ENCODE measurements at regions not wholly inside any gene's neighbourhood (a gene's known extent, or its start where the extent isn't known, plus 50 kb on each side); places are given as distances from the start of the nearest gene placed in this dataset.

DNA sequence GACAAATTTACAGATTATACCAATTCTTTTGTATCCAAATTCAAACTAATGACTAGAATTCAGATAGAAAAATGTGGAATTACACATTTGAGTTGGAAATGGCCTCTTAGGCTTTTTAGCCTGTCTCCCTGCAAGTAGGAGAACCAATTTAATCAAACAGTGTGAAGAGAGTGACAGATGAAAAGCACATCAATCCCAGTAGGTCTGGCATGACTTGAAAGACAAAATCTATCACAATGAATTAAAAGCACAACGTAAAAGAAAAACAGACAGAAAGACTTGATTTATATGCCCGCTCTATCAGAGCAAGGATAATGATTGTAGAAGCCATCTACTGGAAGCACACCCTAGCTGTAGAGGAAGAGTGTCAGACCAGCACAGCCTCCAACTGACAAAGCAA is 1084.4 kb upstream of the SPRY2 start:
- no peak for TF ChIP-seq CTCF (IDR thresholded peaks at IDR 0.05)
- POLR2A ChIA-PET: no interaction called here
- Mint-ChIP-seq H3K4me1 (no peaks in the 10 kb centered on the region), H3K36me3 (ENCODE audit: low read depth) (no peaks in the 10 kb centered on the region), H3K27me3 (no peaks in the 10 kb centered on the region), H3K27ac (no peak overlapping the region), H3K9me3 (peaks cover 10% of the 10 kb centered on the region), H3K4me3 (no peak overlapping the region)
- DNase-seq: no peak
- intact Hi-C loops (cut with micrococcal nuclease): no loop called here
- CTCF ChIA-PET: no interaction called here
- ATAC-seq (ENCODE audit: low read depth): no peak

- Mint-ChIP-seq H3K27ac (no peak overlapping the region), H3K4me1 (no peaks in the 10 kb centered on the region), H3K36me3 (ENCODE audit: low read depth) (no peaks in the 10 kb centered on the region), H3K27me3 (no peaks in the 10 kb centered on the region), H3K9me3 (peaks cover 5% of the 10 kb centered on the region), H3K4me3 (no peak overlapping the region)
- intact Hi-C loops (cut with micrococcal nuclease): no loop called here
- DNase-seq (no peak), ATAC-seq (ENCODE audit: low read depth) (no peak)
- POLR2A ChIA-PET: no interaction called here
- TF ChIP-seq CTCF (IDR thresholded peaks at IDR 0.05): no peak
- CTCF ChIA-PET: no interaction called here
Observed at GRCh38 chr13:81409284-81409683, 1068.4 kb upstream of the SPRY2 start.

DNA sequence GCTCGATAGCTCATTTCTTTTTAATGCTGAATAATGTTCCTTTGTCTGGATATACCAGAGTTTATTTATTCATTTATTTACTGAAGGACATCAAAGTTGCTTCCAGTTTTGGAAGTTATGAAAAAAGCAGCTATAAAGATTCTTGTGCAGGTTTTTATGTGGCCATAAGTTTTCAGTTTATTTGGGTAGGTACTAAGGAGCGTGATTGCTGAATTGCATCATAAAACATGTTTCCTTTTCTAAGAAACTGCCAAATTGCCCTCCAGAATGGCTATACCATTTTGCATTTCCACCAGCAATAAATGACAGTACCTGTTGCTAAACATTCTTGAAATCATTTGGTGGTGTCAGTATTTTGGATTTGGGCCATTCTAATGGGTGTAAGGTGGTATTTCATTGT is 1067.7 kb upstream of the SPRY2 start:
- ATAC-seq (ENCODE audit: low read depth) (no peak), DNase-seq (no peak)
- no peaks in the 10 kb centered on the region for H3K27me3 Mint-ChIP-seq
- no peak overlapping the region for H3K27ac Mint-ChIP-seq
- intact Hi-C loops (cut with micrococcal nuclease): no loop called here
- H3K4me1 Mint-ChIP-seq: no peaks in the 10 kb centered on the region
- no peak for TF ChIP-seq CTCF (IDR thresholded peaks at IDR 0.05)
- H3K4me3 Mint-ChIP-seq: no peak overlapping the region
- H3K36me3 Mint-ChIP-seq (ENCODE audit: low read depth): no peaks in the 10 kb centered on the region
- POLR2A ChIA-PET: no interaction called here
- H3K9me3 Mint-ChIP-seq: peaks cover 5% of the 10 kb centered on the region
- CTCF ChIA-PET: no interaction called here

DNA sequence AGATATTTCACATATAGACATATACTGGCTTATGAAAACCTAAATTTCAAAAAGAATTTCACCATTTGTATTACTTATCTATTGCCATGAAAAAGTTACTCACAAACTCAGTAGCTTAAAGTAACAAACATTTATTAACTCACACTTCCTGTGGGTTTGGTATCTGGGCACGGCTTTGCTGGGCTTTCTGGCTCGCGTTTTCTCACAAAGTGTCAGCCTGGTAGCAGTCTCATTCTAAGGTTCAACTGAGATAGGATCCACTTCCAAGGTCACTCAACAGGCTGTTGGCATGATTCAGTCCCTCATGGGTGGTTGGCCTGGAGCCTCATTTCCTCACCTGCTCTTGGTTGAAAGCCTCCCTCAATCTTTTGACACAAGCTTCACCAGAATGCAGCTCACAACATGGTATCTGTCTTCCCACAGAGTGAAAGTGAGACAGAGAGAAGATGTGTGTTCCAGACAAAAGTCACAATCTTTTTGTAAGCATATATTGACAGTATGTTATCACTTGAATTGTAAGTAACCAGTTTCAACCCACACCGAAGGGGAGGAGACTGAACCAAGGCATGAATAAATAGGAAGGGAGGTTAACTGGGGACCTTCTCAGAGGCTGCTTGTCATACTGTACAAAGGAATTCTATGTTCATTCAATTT is 1065.8 kb upstream of the SPRY2 start:
- POLR2A ChIA-PET: no interaction called here
- Mint-ChIP-seq H3K9me3 (peaks cover 3% of the 10 kb centered on the region), H3K27me3 (no peaks in the 10 kb centered on the region), H3K27ac (no peak overlapping the region), H3K4me1 (no peaks in the 10 kb centered on the region), H3K36me3 (ENCODE audit: low read depth) (no peaks in the 10 kb centered on the region), H3K4me3 (no peak overlapping the region)
- TF ChIP-seq CTCF (IDR thresholded peaks at IDR 0.05): no peak
- ATAC-seq (ENCODE audit: low read depth): no peak
- CTCF ChIA-PET: no interaction called here
- intact Hi-C loops (cut with micrococcal nuclease): no loop called here
- no peak for DNase-seq

- Mint-ChIP-seq H3K36me3 (ENCODE audit: low read depth) (no peaks in the 10 kb centered on the region), H3K27me3 (no peaks in the 10 kb centered on the region), H3K4me1 (no peaks in the 10 kb centered on the region), H3K27ac (no peak overlapping the region), H3K4me3 (no peak overlapping the region), H3K9me3 (peaks cover 3% of the 10 kb centered on the region)
- no peak for TF ChIP-seq CTCF (IDR thresholded peaks at IDR 0.05)
- intact Hi-C loops (cut with micrococcal nuclease): no loop called here
- ATAC-seq (ENCODE audit: low read depth) (no peak), DNase-seq (no peak)
- CTCF ChIA-PET: no interaction called here
- POLR2A ChIA-PET: no interaction called here
Observed at GRCh38 chr13:81406022-81406421, 1065.1 kb upstream of the SPRY2 start.
